Esophagus muscularis mucosa (tissue), 4 donors: ENCODE measurements at regions not wholly inside any gene's neighbourhood (a gene's known extent, or its start where the extent isn't known, plus 50 kb on each side); places are given as distances from the start of the nearest gene placed in this dataset.
A peak's percentile ranks its signal among the peaks of the same experiment; 100 is the strongest.

Experiments
- DNase-seq: peaks from one replicate; pipeline ENCODE4 v3.0.0-alpha.2; 2017; ENCODE audit errors: extremely low spot score
- H3K27ac ChIP-seq, 4 donors: fragments of 200-600 bp; sonication (generic); replicated peaks in 1 of 4; 1 replicate in 3 of 4; 2 replicates in 1 of 4; pipeline ENCODE4 v1.5.1; 2016 to 2019; ENCODE audit warnings: mild to moderate bottlenecking in 1 of 4
- H3K27me3 ChIP-seq, 4 donors: fragments of 200-600 bp; sonication (generic); one replicate each; pipeline versions ENCODE4 v1.5.1 to v1.6.0; 2016 to 2019
- H3K36me3 ChIP-seq, 4 donors: fragments of 200-600 bp; sonication (generic); one replicate each; pipeline ENCODE4 v1.5.1; 2016 to 2019
- H3K4me1 ChIP-seq, 4 donors: fragments of 200-600 bp; sonication (generic); one replicate each; pipeline ENCODE4 v1.5.1; 2016 to 2019
- H3K4me3 ChIP-seq, 4 donors: fragments of 200-600 bp; sonication (generic); 1 replicate in 2 of 4; 2 replicates in 2 of 4; pipeline ENCODE4 v1.5.1; 2016 to 2019; ENCODE audit warnings: mild to moderate bottlenecking in 4 of 4, moderate library complexity in 1 of 4
- H3K9me3 ChIP-seq, 4 donors: fragments of 200-600 bp; sonication (generic); 1 replicate in 3 of 4; 2 replicates in 1 of 4; pipeline ENCODE4 v1.5.1; 2016 to 2019
- CTCF ChIP-seq, 3 experiments: fragments of 200-600 bp in 2 of 3; fragments of 450-650 bp in 1 of 3; sonication (generic) in 2 of 3; IDR thresholded peaks; one replicate each; pipeline ENCODE4 v1.5.1; 2017 to 2019; ENCODE audit warnings: antibody characterized with exemption in 3 of 3, mild to moderate bottlenecking in 2 of 3, moderate library complexity in 1 of 3
- EP300 ChIP-seq: sonication (generic); formaldehyde crosslinking; IDR thresholded peaks from one replicate; pipeline ENCODE4 v1.6.1; 2017; ENCODE audit warnings: antibody characterized with exemption
- POLR2A ChIP-seq: fragments of 450-650 bp; IDR thresholded peaks from one replicate; pipeline ENCODE4 v1.6.1; 2017; ENCODE audit warnings: antibody characterized with exemption, moderate library complexity, mild to moderate bottlenecking, low read depth
- POLR2AphosphoS5 ChIP-seq, 2 donors: sonication (generic); formaldehyde crosslinking; IDR thresholded peaks; one replicate each; pipeline ENCODE4 v1.6.1; 2017; ENCODE audit warnings: antibody characterized with exemption in 2 of 2
- WGBS: methylation state at CpG from one replicate; pipeline ENCODE4 v1.1.5; 2018; 5-methylcytosine and 5-hydroxymethylcytosine counted together
- intact Hi-C: fragments of 100-400 bp; cut with DNase I; formaldehyde crosslinking; loops from one replicate; pipeline ENCODE4 v1.15.1; 2023

- peaks cover 16 to 41% (median 36%) of the 10 kb centered on the region in 4 donors for H3K4me1 ChIP-seq
- no peaks in the 10 kb centered on the region for H3K27me3 ChIP-seq
- no peak overlapping the region for H3K4me3 ChIP-seq
- intact Hi-C loops, result loop anchor here (1.0 to 10.0 kb wide), 5 partner anchors 57 to 260 kb away; partner anchors contain the start of gene FOXP4
- WGBS, result 17% methylated on average over 4 of the region's 4 CpGs
- no peaks in the 10 kb centered on the region for H3K36me3 ChIP-seq
- TF ChIP-seq POLR2A, result no peak
- peak; percentile 81 to 90 (median 90) for TF ChIP-seq CTCF (IDR thresholded peaks at IDR 0.05)
- no peak for TF ChIP-seq POLR2AphosphoS5 (IDR thresholded peaks at IDR 0.05)
- TF ChIP-seq EP300, result no peak
- H3K27ac ChIP-seq, result no peak overlapping the region
- DNase-seq, result peak; percentile 96
- H3K9me3 ChIP-seq, result peaks cover 0 to 5% (median 2%) of the 10 kb centered on the region in 4 donors
These were observed 89.1 kb downstream of the NCR2 start for GRCh38 chr6:41424370-41425058.

DNA sequence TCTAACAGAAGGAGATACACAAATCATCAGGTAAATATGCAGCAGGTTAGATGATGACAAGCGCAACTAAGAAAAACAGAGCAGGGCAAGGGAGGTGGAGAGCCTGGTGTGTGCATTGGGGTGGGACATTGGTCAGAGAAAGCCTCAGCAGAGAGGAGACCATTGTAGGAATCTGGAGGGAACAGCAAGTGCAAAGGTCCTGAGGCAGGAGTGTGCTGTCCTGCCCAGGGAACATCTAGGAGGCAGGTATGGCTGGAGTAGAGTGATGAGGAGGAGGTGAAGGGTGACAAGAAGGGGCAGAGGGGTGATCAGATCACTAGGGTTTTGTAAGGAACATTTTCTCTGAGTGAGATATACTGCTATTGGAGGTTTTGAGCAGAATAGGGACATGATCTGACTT is 90.1 kb downstream of the NCR2 start:
- intact Hi-C loops, result loop anchor here (2.0 to 10.0 kb wide), 3 partner anchors 82 to 259 kb away; partner anchors contain the start of gene FOXP4
- no peak for DNase-seq
- Histone ChIP-seq H3K4me3 (no peak overlapping the region), H3K36me3 (no peaks in the 10 kb centered on the region), H3K27ac (no peak overlapping the region), H3K27me3 (no peaks in the 10 kb centered on the region), H3K9me3 (no peaks in the 10 kb centered on the region), H3K4me1 (peaks cover 16 to 47% (median 40%) of the 10 kb centered on the region in 4 donors)
- TF ChIP-seq POLR2A (no peak), POLR2AphosphoS5 (IDR thresholded peaks at IDR 0.05) (no peak), EP300 (no peak)
- WGBS, result 100% methylated on average over 1 of the region's 1 CpG

DNA sequence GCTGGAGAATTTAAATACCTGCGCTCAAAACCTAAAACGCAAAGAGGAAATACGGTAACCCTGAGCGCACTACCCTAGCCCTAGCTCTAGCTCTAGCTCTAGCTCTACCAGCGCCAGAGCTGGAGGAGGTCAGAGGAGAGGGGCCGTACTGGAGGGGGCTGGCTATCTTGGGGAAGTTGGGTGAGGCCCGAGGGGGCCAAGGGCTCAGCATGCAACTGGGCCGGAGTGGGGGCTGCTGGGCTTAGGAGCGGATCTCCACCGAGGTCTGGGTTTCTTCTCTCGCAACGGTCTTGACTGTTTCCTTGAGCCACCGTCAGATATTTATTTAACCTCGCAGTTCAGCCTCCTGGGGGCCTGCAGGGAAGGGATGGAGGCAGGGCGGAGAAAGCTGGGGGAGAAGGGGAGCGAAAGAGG is 91.0 kb downstream of the NCR2 start:
- Histone ChIP-seq H3K4me3 (no peak overlapping the region), H3K27ac (peak overlapping the region in 1 of 4 donors; percentile 9), H3K4me1 (peaks cover 16 to 50% (median 40%) of the 10 kb centered on the region in 4 donors), H3K27me3 (no peaks in the 10 kb centered on the region), H3K9me3 (no peaks in the 10 kb centered on the region), H3K36me3 (no peaks in the 10 kb centered on the region)
- no peak for DNase-seq
- intact Hi-C loops, result loop anchor here (5.0 to 10.0 kb wide), 2 partner anchors 81 to 258 kb away; no protein-coding TSS in a partner anchor
- TF ChIP-seq EP300 (no peak), POLR2A (no peak), CTCF (IDR thresholded peaks at IDR 0.05) (no peak), POLR2AphosphoS5 (IDR thresholded peaks at IDR 0.05) (no peak)
- WGBS, result 49% methylated on average over 6 of the region's 16 CpGs

GRCh38 chr6:41426888-41427641 is 91.7 kb downstream of the NCR2 start:
- H3K27ac ChIP-seq, result peak overlapping the region; percentile 53 to 83 (median 71)
- no peak for DNase-seq
- peaks cover 16 to 50% (median 40%) of the 10 kb centered on the region in 4 donors for H3K4me1 ChIP-seq
- peak overlapping the region; percentile 61 to 71 (median 64) for H3K4me3 ChIP-seq
- no peak for TF ChIP-seq POLR2A
- no peak for TF ChIP-seq POLR2AphosphoS5 (IDR thresholded peaks at IDR 0.05)
- TF ChIP-seq CTCF (IDR thresholded peaks at IDR 0.05), result no peak
- no peak for TF ChIP-seq EP300
- intact Hi-C loops, result loop anchor here (5.0 to 10.0 kb wide), 2 partner anchors 80 to 258 kb away; no protein-coding TSS in a partner anchor
- no peaks in the 10 kb centered on the region for H3K27me3 ChIP-seq
- H3K9me3 ChIP-seq, result no peaks in the 10 kb centered on the region
- WGBS, result 66% methylated on average over 20 of the region's 30 CpGs
- H3K36me3 ChIP-seq, result no peaks in the 10 kb centered on the region
